ENCODE measurements at regions not wholly inside any gene's neighbourhood (a gene's known extent, or its start where the extent isn't known, plus 50 kb on each side); places are given as distances from the start of the nearest gene placed in this dataset.
"Not testable (repeated sequence)": the region's sequence is repeated elsewhere in the genome, so short reads cannot be mapped to it uniquely, and the experiment has no call there.

DNA sequence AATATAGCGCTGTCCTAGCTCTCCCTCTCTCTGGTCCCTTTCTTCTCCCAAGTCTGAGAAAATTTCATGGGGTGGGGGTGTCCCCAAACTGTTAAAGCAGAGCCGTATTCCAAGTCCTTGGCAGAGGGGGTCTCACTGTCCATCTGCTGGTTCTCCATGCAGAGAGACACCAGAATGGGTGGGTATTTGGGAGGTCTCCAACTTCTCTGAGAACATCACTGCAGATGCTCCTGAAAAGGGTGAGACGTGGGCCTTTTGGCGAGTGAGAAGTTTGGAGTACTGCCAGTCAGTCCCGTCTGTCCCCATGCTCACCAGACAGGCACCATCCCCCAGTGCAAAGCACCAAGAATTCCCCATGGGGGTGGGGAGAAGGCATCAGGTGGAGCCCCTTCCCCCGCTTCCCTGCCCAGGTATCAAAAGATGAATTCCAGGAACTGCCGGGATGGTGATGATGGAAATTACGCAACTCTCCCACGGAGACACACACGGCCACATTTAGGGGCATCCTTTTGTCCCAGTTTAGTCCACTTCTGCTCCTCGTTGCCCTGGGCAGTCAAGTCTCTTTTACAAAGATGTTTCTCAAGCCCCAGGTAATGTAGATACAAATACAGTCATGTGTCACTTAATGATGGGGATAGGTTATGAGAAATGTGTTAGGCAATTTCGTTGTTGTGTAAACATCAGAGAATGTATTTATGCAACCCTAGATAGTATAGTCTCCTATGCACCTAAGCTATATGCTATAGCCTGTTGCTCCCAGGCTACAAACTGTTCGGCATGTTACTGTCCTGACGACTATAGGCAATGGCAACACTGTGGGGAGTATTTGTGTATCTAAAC is 73.4 kb upstream of the SRSF6 start:
- Histone ChIP-seq H3K36me3 (ENCODE audit: control insufficient read depth, insufficient read depth, low read length) (no peaks in the 10 kb centered on the region), H3K27ac (ENCODE audit: low read depth, low read length) (no peak overlapping the region), H3K4me3 (ENCODE audit: low read length) (no peak overlapping the region)

DNA sequence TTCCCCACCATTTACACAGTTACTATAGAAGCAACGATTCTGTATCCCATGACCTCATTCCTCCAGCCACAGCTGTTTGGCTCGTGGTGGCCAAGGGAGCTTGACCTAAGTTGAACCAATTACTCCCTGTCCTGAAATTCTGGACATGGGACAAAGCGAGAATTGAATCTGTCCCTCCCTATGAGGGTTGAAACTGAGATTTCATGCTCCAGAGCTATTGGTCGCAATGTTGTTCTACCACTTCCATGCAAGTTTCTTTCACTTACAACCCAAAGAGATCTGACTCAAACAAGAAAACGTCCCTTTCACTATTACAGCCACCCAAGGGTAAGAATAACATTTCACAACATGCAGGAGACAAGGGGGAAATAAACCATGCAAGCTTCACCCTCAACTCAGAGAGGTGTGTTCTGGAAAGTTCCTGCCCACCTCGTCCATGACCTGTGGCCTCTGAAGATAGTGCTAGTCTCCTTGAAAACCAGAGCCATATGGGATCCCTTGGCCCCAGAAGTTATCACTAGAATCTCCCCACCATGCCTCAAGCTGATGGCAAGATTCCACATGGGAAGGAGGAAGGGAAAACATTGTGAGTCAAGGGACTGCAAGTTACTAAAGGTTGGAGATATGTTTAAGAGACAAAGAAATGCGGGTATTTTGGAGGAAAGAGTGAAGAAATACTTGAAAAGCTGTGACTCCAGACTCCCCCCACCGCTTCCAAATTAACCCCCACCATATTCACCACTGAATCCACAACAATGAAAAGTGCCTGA is 74.5 kb upstream of the SRSF6 start:
- Histone ChIP-seq H3K27ac (ENCODE audit: low read depth, low read length) (no peak overlapping the region), H3K27me3 (ENCODE audit: control insufficient read depth, insufficient read depth, low read length) (no peaks in the 10 kb centered on the region), H3K4me3 (ENCODE audit: low read length) (no peak overlapping the region), H3K4me1 (ENCODE audit: control insufficient read depth, insufficient read depth, low read length) (no peaks in the 10 kb centered on the region), H3K36me3 (ENCODE audit: control insufficient read depth, insufficient read depth, low read length) (no peaks in the 10 kb centered on the region), H3K9ac (ENCODE audit: low read length) (no peak overlapping the region)

More for the DNA sequence above, 73.4 kb upstream of the SRSF6 start:
- no peak overlapping the region for H3K9ac ChIP-seq (ENCODE audit: low read length)
- no peaks in the 10 kb centered on the region for H3K4me1 ChIP-seq (ENCODE audit: control insufficient read depth, insufficient read depth, low read length)
- no peaks in the 10 kb centered on the region for H3K27me3 ChIP-seq (ENCODE audit: control insufficient read depth, insufficient read depth, low read length)

DNA sequence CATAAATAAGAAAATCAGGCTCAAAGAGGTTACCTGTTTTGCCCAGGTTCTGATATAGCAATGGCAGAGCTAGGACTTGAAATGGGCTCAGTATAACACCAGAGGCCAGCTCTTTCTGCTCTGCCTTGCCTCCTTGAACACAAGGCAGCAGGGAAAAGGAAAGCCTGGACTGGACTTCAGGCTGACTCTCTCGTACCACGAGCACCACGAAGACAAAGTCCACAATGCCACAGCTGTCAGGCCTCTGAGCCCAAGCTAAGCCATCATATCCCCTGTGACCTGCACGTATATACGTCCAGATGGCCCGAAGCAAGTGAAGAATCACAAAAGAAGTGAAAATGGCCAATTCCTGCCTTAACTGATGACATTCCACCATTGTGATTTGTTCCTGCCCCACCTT is 75.6 kb upstream of the SRSF6 start:
- not testable (repeated sequence) for H3K9ac ChIP-seq (ENCODE audit: low read length); H3K36me3 ChIP-seq (ENCODE audit: control insufficient read depth, insufficient read depth, low read length)

DNA sequence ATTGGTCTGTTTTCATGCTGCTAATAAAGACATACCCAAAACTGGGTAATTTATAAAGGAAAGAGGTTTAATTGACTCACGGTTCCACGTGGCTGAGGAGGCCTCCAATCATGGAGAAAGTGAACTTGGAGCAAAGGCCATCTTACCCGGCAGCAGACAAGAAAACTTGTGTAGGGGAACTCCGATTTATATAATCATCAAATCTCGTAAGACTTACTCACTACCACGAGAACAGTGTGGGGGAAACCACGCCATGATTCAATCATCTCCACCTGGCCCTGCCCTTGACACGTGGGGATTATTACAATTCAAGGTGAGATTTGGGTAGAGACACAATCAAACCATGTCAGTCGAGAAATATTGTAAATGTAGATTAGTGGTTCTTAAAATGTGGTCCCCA is 76.2 kb upstream of the SRSF6 start:
- H3K9ac ChIP-seq (ENCODE audit: low read length); H3K27ac ChIP-seq (ENCODE audit: low read depth, low read length); H3K4me3 ChIP-seq (ENCODE audit: low read length); H3K36me3 ChIP-seq (ENCODE audit: control insufficient read depth, insufficient read depth, low read length); H3K27me3 ChIP-seq (ENCODE audit: control insufficient read depth, insufficient read depth, low read length); H3K4me1 ChIP-seq (ENCODE audit: control insufficient read depth, insufficient read depth, low read length): not testable (repeated sequence)

More for the DNA sequence above, 75.6 kb upstream of the SRSF6 start:
- H3K4me1 ChIP-seq (ENCODE audit: control insufficient read depth, insufficient read depth, low read length); H3K4me3 ChIP-seq (ENCODE audit: low read length); H3K27me3 ChIP-seq (ENCODE audit: control insufficient read depth, insufficient read depth, low read length); H3K27ac ChIP-seq (ENCODE audit: low read depth, low read length): not testable (repeated sequence)

DNA sequence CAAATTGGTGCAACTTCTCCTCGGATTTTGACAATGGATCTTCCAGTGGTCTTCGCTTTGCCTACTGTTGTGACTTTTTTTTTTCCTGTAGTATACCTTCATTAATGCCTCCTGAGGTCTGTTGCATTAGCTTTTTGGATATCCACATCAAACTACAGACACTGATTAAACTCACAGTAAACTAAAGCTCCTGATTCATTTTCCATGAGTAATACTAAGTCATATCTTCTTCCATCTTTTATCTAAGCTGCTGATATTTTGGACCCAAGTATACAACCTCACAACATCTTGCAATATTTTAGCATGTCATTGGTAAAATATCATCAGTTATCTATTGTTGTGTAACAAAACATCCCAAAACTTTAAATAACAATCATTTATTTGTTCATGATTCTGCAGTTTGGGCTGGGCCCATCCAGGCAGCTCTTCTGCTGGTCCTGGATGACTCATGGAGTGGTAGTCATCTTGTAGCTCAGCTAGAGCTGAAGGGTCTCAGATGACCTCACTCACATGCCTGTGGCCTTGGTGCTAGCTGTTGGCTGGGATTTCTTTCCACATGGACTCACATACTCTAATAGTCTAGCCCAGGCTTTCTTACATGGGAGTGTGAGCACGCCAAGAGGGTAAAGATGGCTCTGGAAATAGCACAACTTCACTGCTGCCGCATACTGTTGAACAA is 78.3 kb upstream of the SRSF6 start:
- Histone ChIP-seq H3K4me1 (ENCODE audit: control insufficient read depth, insufficient read depth, low read length) (no peaks in the 10 kb centered on the region), H3K27ac (ENCODE audit: low read depth, low read length) (no peak overlapping the region), H3K36me3 (ENCODE audit: control insufficient read depth, insufficient read depth, low read length) (no peaks in the 10 kb centered on the region), H3K9ac (ENCODE audit: low read length) (no peak overlapping the region), H3K4me3 (ENCODE audit: low read length) (no peak overlapping the region), H3K27me3 (ENCODE audit: control insufficient read depth, insufficient read depth, low read length) (no peaks in the 10 kb centered on the region)

DNA sequence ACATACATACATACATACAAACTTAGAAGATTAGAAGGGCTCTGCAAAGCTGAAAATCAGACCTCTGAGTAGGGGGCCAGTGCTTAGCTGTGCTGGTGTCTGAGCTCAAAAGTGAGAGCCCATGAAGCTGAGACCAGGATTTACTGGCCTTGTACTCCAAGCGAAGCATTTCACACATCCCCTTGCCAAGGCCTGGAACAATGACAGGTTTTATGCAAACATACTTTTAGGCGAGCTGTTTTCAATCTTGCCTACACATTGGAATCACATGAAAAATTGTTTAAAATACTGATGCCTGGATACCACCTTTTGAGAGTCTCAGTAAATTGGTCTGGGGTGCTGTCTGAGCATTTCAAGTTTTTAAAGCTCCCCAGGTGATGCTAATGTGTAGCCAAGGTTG is 80.9 kb upstream of the SRSF6 start:
- Histone ChIP-seq H3K4me1 (ENCODE audit: control insufficient read depth, insufficient read depth, low read length) (no peaks in the 10 kb centered on the region), H3K27me3 (ENCODE audit: control insufficient read depth, insufficient read depth, low read length) (no peaks in the 10 kb centered on the region), H3K9ac (ENCODE audit: low read length) (no peak overlapping the region), H3K36me3 (ENCODE audit: control insufficient read depth, insufficient read depth, low read length) (no peaks in the 10 kb centered on the region), H3K4me3 (ENCODE audit: low read length) (no peak overlapping the region), H3K27ac (ENCODE audit: low read depth, low read length) (no peak overlapping the region)

DNA sequence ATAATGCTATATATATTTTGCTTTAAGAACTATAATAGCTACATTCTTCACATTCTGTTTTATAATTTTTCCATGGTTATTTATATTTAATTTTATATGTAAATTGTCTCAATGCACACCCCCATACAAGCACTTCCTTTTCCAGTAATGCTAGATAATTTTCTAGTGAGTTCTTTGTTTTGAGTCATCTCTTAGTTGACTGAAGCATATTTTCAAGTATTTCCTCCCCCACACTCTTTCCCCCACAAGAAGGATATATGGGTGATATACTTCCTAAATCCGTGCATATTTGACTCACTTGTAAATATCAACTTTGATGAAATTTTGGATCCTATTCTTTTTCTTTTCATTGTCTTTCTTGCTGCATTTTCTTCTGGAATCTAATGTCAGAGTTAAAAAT is 82.1 kb upstream of the SRSF6 start:
- no peaks in the 10 kb centered on the region for H3K27me3 ChIP-seq (ENCODE audit: control insufficient read depth, insufficient read depth, low read length)
- no peaks in the 10 kb centered on the region for H3K36me3 ChIP-seq (ENCODE audit: control insufficient read depth, insufficient read depth, low read length)
- H3K4me1 ChIP-seq (ENCODE audit: control insufficient read depth, insufficient read depth, low read length), result no peaks in the 10 kb centered on the region
- no peak overlapping the region for H3K9ac ChIP-seq (ENCODE audit: low read length)
- H3K4me3 ChIP-seq (ENCODE audit: low read length), result no peak overlapping the region
- H3K27ac ChIP-seq (ENCODE audit: low read depth, low read length), result no peak overlapping the region

DNA sequence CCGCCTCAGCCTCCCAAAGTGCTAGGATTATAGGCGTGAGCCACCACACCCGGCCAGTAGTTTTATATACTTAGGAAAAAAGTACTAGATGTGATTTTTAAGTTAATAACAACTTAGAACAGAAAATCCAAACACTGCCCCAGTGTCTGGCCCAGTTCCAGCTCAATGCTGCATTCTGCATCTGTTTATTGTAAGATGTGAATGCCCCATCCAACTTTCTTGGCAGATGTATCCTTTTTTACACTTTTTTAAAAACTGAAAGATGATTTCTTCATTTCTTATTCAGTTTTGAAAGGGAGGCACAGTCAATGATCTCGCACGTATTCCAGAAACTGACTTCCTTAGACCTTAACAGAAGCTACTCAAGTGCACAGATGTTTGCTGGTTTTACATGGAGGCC is 85.6 kb upstream of the SRSF6 start:
- Histone ChIP-seq H3K9ac (ENCODE audit: low read length) (no peak overlapping the region), H3K36me3 (ENCODE audit: control insufficient read depth, insufficient read depth, low read length) (no peaks in the 10 kb centered on the region), H3K4me3 (ENCODE audit: low read length) (no peak overlapping the region), H3K27ac (ENCODE audit: low read depth, low read length) (no peak overlapping the region), H3K27me3 (ENCODE audit: control insufficient read depth, insufficient read depth, low read length) (no peaks in the 10 kb centered on the region), H3K4me1 (ENCODE audit: control insufficient read depth, insufficient read depth, low read length) (no peaks in the 10 kb centered on the region)

DNA sequence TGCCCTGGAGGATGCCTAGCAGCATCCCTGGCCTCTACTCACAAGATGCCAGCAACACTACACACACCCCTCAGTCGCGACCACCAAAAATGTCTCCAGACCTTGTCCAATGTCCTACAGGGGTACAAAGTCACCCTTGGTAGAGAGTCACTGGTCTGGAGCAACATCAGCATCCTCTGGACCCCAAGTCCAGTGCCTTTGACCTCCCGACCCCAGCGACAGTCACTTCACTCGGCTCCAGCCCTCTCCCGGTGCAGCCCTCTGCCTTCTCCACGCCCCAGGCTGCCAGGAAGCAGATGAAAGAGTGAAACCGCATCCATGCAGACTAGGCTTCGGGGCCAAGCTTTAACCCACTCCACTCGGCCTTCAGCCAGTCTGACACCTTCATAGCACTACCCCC is 92.0 kb upstream of the SRSF6 start:
- Histone ChIP-seq H3K27ac (ENCODE audit: low read depth, low read length) (no peak overlapping the region), H3K27me3 (ENCODE audit: control insufficient read depth, insufficient read depth, low read length) (peaks cover 2% of the 10 kb centered on the region), H3K4me1 (ENCODE audit: control insufficient read depth, insufficient read depth, low read length) (no peaks in the 10 kb centered on the region), H3K4me3 (ENCODE audit: low read length) (no peak overlapping the region), H3K9ac (ENCODE audit: low read length) (no peak overlapping the region), H3K36me3 (ENCODE audit: control insufficient read depth, insufficient read depth, low read length) (no peaks in the 10 kb centered on the region)

DNA sequence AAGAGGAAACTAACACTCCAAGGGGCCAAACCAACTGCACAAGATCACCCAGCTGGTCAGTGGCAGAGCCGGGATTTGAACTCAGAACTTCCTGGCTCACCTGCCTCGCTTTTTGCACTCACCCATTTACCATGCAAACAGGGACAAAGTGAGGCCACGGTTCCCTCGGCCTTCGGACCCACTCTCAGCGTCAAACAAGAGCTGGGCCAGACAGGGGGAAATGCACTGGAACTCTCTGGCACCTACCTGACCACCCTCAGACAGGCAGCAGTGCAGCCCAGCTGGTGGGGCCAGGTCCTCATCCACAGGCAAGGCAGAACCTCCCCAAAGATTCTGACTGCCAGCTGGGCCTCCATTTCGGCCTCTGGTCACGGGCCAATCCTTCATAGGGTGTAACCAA is 93.7 kb upstream of the SRSF6 start:
- H3K27ac ChIP-seq (ENCODE audit: low read depth, low read length), result no peak overlapping the region
- no peaks in the 10 kb centered on the region for H3K36me3 ChIP-seq (ENCODE audit: control insufficient read depth, insufficient read depth, low read length)
- no peak overlapping the region for H3K9ac ChIP-seq (ENCODE audit: low read length)
- H3K4me3 ChIP-seq (ENCODE audit: low read length), result no peak overlapping the region
- H3K4me1 ChIP-seq (ENCODE audit: control insufficient read depth, insufficient read depth, low read length), result no peaks in the 10 kb centered on the region
- peaks cover 2% of the 10 kb centered on the region for H3K27me3 ChIP-seq (ENCODE audit: control insufficient read depth, insufficient read depth, low read length)

DNA sequence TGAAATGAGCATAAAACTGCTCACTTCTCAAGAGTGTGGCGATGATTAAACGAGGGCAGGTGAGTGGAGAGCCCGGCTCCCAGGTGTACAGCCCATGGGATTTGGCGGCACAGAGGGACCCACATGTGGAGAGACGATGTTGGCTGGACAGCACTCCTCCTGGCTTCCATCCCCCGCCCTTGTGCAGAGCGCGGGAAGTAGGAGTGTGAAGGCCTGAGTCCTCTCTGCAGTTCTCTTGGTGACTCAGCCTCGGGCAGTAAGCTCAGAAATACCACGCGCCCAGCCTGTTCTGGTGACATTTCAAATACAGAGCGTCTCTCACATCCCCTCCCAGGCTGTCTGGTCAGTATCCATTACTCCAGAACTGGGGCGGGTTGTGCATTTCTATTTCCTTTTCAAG is 94.2 kb upstream of the SRSF6 start:
- peaks cover 2% of the 10 kb centered on the region for H3K27me3 ChIP-seq (ENCODE audit: control insufficient read depth, insufficient read depth, low read length)
- no peak overlapping the region for H3K4me3 ChIP-seq (ENCODE audit: low read length)
- H3K27ac ChIP-seq (ENCODE audit: low read depth, low read length), result no peak overlapping the region
- H3K9ac ChIP-seq (ENCODE audit: low read length), result no peak overlapping the region
- H3K36me3 ChIP-seq (ENCODE audit: control insufficient read depth, insufficient read depth, low read length), result no peaks in the 10 kb centered on the region
- H3K4me1 ChIP-seq (ENCODE audit: control insufficient read depth, insufficient read depth, low read length), result no peaks in the 10 kb centered on the region

DNA sequence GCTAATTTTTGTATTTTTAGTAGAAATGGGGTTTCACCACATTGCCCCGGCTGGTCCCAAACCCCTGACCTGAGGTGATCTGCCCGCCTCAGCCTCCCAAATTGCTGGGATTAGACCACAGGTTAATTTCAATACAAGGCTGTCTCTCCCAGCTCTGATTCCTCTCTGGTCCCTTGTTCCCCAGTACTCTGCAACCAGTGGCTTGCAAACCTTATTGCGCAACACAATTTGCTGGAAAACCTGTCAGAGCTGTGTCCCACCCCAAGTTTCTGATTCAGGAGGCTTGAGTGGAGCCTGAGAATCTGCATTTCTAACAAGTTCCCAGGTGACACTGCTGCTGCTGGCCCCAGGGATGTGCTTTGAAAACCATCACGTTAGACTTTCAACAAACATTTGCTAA is 96.2 kb upstream of the SRSF6 start:
- Histone ChIP-seq H3K27me3 (ENCODE audit: control insufficient read depth, insufficient read depth, low read length) (peaks cover 2% of the 10 kb centered on the region), H3K27ac (ENCODE audit: low read depth, low read length) (no peak overlapping the region), H3K36me3 (ENCODE audit: control insufficient read depth, insufficient read depth, low read length) (no peaks in the 10 kb centered on the region), H3K4me1 (ENCODE audit: control insufficient read depth, insufficient read depth, low read length) (no peaks in the 10 kb centered on the region), H3K4me3 (ENCODE audit: low read length) (no peak overlapping the region), H3K9ac (ENCODE audit: low read length) (no peak overlapping the region)
